ENCODE measurements at regions not wholly inside any gene's neighbourhood (a gene's known extent, or its start where the extent isn't known, plus 50 kb on each side); places are given as distances from the start of the nearest gene placed in this dataset.

DNA sequence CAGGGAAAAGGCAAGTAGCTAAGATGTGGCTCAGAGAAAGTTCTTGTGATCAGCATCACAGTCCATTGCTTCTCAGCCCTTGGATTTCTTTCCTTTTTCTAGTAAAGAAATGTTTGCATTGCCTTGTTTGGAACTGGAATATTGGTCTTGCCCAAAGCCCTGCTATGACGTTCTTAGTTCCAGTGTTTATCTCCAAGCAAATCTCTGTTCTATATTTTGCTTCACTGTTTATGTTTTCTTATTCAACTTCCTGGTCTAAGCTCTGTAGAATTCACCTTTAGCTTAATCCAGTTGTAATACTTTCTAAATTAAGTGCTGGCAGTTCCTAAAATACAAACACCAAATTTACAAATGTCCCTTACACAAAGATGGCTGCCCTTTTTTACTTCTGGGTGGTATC, 88.7 kb upstream of the ZNF438 start:
- ATAC-seq (no peak), FAIRE-seq (no peak), DNase-seq (ENCODE audit: low spot score) (no peak)
- Histone ChIP-seq H3K4me3 (replicated peaks in 1 of 3; ENCODE audit: insufficient read depth in 1 of 3, low read depth in 2 of 3, low read length in 3 of 3) (no peak overlapping the region), H3K27ac (ENCODE audit: extremely low read length, insufficient read depth, low read length) (no peak overlapping the region), H3K4me2 (ENCODE audit: low read depth, low read length) (no peak overlapping the region), H3K9me3 (ENCODE audit: low read length) (no peaks in the 10 kb centered on the region), H3K36me3 (replicated peaks in 1 of 2; ENCODE audit: control insufficient read depth in 1 of 2, insufficient read depth in 2 of 2, low read length in 2 of 2) (no peaks in the 10 kb centered on the region), H3K27me3 (ENCODE audit: control insufficient read depth in 1 of 2, insufficient read depth in 2 of 2, low read length in 2 of 2) (peaks cover 0 to 2% of the 10 kb centered on the region in 2 experiments; a peak in 1 of 5 replicates), H2AFZ (ENCODE audit: low read length) (no peak overlapping the region), H3K4me1 (ENCODE audit: insufficient read depth, low read length) (no peaks in the 10 kb centered on the region), H3K9ac (ENCODE audit: insufficient read depth, low read depth, low read length) (no peak overlapping the region), H3K79me2 (ENCODE audit: insufficient read depth, low read length) (no peaks in the 10 kb centered on the region), H4K20me1 (ENCODE audit: insufficient read depth, low read length) (no peaks in the 10 kb centered on the region)
- ChIA-PET POLR2A (no interaction called here), CTCF (ENCODE audit: low intra/inter-chr PET ratio, low total read pairs) (no interaction called here)
- intact Hi-C loops (cut with micrococcal nuclease; ENCODE audit: unreplicated experiment), result no loop called here
- 0% methylated on average over 1 of the region's 1 CpG for WGBS (ENCODE audit: low lambda C conversion rate)
- in situ Hi-C loops (cut with HindIII; ENCODE audit: extremely low pct_ligation_motif_present, low pct_unique_long_range_greater_than_20kb), result no loop called here
- TF ChIP-seq ZNF333 (CRISPR knock-in tag; IDR thresholded peaks at IDR 0.05; ENCODE audit: borderline replicate concordance) (no peak), ZNF777 (CRISPR knock-in tag; IDR thresholded peaks at IDR 0.05) (no peak), MIXL1 (CRISPR knock-in tag; IDR thresholded peaks at IDR 0.05) (no peak), THYN1 (CRISPR knock-in tag; IDR thresholded peaks at IDR 0.05; ENCODE audit: borderline replicate concordance, low read depth) (no peak), LCORL (IDR thresholded peaks at IDR 0.05) (no peak), LCORL (CRISPR knock-in tag; IDR thresholded peaks at IDR 0.05) (no peak), ZKSCAN1 (IDR thresholded peaks at IDR 0.05; ENCODE audit: low read length) (no peak), PTBP1 (IDR thresholded peaks at IDR 0.05; ENCODE audit: low read depth, low read length, poor library complexity, severe bottlenecking) (no peak)
- TF ChIP-seq, protein P1, sequence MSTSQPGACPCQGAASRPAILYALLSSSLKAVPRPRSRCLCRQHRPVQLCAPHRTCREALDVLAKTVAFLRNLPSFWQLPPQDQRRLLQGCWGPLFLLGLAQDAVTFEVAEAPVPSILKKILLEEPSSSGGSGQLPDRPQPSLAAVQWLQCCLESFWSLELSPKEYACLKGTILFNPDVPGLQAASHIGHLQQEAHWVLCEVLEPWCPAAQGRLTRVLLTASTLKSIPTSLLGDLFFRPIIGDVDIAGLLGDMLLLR (CRISPR knock-in tag; IDR thresholded peaks at IDR 0.05), result no peak
- TF ChIP-seq, protein P2, sequence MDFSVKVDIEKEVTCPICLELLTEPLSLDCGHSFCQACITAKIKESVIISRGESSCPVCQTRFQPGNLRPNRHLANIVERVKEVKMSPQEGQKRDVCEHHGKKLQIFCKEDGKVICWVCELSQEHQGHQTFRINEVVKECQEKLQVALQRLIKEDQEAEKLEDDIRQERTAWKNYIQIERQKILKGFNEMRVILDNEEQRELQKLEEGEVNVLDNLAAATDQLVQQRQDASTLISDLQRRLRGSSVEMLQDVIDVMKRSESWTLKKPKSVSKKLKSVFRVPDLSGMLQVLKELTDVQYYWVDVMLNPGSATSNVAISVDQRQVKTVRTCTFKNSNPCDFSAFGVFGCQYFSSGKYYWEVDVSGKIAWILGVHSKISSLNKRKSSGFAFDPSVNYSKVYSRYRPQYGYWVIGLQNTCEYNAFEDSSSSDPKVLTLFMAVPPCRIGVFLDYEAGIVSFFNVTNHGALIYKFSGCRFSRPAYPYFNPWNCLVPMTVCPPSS (IDR thresholded peaks at IDR 0.05), result no peak
- TF ChIP-seq, protein P3, sequence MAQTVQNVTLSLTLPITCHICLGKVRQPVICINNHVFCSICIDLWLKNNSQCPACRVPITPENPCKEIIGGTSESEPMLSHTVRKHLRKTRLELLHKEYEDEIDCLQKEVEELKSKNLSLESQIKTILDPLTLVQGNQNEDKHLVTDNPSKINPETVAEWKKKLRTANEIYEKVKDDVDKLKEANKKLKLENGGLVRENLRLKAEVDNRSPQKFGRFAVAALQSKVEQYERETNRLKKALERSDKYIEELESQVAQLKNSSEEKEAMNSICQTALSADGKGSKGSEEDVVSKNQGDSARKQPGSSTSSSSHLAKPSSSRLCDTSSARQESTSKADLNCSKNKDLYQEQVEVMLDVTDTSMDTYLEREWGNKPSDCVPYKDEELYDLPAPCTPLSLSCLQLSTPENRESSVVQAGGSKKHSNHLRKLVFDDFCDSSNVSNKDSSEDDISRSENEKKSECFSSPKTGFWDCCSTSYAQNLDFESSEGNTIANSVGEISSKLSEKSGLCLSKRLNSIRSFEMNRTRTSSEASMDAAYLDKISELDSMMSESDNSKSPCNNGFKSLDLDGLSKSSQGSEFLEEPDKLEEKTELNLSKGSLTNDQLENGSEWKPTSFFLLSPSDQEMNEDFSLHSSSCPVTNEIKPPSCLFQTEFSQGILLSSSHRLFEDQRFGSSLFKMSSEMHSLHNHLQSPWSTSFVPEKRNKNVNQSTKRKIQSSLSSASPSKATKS (CRISPR knock-in tag; IDR thresholded peaks at IDR 0.05), result no peak
- BruUV-seq (replicated peaks), result no TSS peak
